ENCODE measurements at regions not wholly inside any gene's neighbourhood (a gene's known extent, or its start where the extent isn't known, plus 50 kb on each side); places are given as distances from the start of the nearest gene placed in this dataset.

- no peak overlapping the region for H3K4me3 ChIP-seq (replicated peaks in 1 of 2; ENCODE audit: low read depth in 2 of 2, low read length in 2 of 2)
- no peak for TF ChIP-seq CTCF (IDR thresholded peaks at IDR 0.05; ENCODE audit: low read depth, low read length)
- no peak for DNase-seq (ENCODE audit: low read depth in 2 of 2)
Measured at GRCh38 chr12:65593239-65593701, 231.0 kb upstream of the HMGA2 start.

- no peak for DNase-seq (ENCODE audit: low read depth in 2 of 2)
- no peak overlapping the region for H3K4me3 ChIP-seq (replicated peaks in 1 of 2; ENCODE audit: low read depth in 2 of 2, low read length in 2 of 2)
- no peak for TF ChIP-seq CTCF (IDR thresholded peaks at IDR 0.05; ENCODE audit: low read depth, low read length)
Measured at GRCh38 chr12:65594409-65594808, 229.9 kb upstream of the HMGA2 start.

- no peak for DNase-seq (ENCODE audit: low read depth in 2 of 2)
- TF ChIP-seq CTCF (IDR thresholded peaks at IDR 0.05; ENCODE audit: low read depth, low read length), result no peak
- no peak overlapping the region for H3K4me3 ChIP-seq (replicated peaks in 1 of 2; ENCODE audit: low read depth in 2 of 2, low read length in 2 of 2)
Measured at GRCh38 chr12:65595016-65595560, 229.2 kb upstream of the HMGA2 start.

- TF ChIP-seq CTCF (IDR thresholded peaks at IDR 0.05; ENCODE audit: low read depth, low read length), result no peak
- H3K4me3 ChIP-seq (replicated peaks in 1 of 2; ENCODE audit: low read depth in 2 of 2, low read length in 2 of 2), result no peak overlapping the region
- peak; percentile 35 to 81 for DNase-seq (ENCODE audit: low read depth in 2 of 2)
Measured at GRCh38 chr12:65596514-65597091, 227.7 kb upstream of the HMGA2 start.

- H3K4me3 ChIP-seq (replicated peaks in 1 of 2; ENCODE audit: low read depth in 2 of 2, low read length in 2 of 2), result no peak overlapping the region
- TF ChIP-seq CTCF (IDR thresholded peaks at IDR 0.05; ENCODE audit: low read depth, low read length), result no peak
- peak; percentile 20 to 29 for DNase-seq (ENCODE audit: low read depth in 2 of 2)
Measured at GRCh38 chr12:65597527-65597926, 226.8 kb upstream of the HMGA2 start.

- H3K4me3 ChIP-seq (replicated peaks in 1 of 2; ENCODE audit: low read depth in 2 of 2, low read length in 2 of 2), result no peak overlapping the region
- no peak for DNase-seq (ENCODE audit: low read depth in 2 of 2)
Measured at GRCh38 chr12:65598688-65599087, 225.6 kb upstream of the HMGA2 start.

More at GRCh38 chr12:65598688-65599087, 225.6 kb upstream of the HMGA2 start:
- TF ChIP-seq CTCF (IDR thresholded peaks at IDR 0.05; ENCODE audit: low read depth, low read length), result no peak
